ENCODE measurements at regions not wholly inside any gene's neighbourhood (a gene's known extent, or its start where the extent isn't known, plus 50 kb on each side); places are given as distances from the start of the nearest gene placed in this dataset.

DNA sequence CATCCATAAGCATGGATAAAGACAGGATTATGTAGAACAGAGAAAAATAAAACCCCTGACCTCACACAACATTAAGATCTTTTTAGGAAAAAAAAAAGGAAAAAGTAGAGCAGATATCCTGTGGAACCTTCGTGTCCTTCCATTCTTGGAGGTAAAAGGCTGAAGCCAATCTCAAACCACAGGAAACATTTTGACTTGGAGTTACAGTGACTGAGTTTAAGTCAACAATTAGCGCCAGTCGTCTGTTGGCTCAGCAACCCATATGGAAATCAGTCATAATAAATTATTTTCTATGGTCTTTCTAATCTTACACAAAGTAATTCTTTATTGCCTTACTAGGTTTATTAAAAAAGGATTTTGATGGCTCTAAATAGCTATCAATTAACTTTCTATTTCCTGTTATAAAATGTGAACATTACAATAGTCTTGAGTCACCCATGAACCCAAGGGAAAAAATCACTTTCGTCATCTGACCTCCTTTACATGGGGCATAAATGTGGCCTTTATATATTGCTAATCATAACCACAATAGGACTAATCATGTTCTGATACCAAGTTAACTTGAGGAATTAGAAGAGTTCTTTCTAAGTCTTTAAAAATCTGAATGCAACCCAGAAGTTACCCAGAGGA, 592.9 kb downstream of the TFAP2B start:
- ATAC-seq (no peak), DNase-seq (no peak)
- intact Hi-C loops (cut with DNase I) = no loop called here

DNA sequence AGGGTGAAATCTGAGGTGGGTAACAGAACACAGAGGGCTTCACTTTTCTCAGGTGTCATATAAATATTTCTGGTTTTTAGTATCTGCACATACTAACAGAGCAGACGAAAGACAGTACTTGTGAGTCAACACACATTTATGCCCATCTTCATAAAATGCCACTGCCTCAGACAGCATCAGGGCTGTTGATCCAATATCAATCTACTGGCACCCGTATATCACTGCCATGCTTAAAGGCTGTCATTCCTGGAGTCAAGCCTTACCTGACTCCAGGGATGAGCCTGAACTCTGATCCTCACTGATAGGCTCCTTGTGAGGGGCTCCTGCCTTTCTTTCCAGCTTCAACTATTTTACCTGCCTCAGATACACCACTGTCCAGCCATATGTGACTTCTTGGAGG, 595.7 kb downstream of the TFAP2B start:
- no peak for DNase-seq
- intact Hi-C loops (cut with DNase I) = no loop called here
- ATAC-seq = no peak

DNA sequence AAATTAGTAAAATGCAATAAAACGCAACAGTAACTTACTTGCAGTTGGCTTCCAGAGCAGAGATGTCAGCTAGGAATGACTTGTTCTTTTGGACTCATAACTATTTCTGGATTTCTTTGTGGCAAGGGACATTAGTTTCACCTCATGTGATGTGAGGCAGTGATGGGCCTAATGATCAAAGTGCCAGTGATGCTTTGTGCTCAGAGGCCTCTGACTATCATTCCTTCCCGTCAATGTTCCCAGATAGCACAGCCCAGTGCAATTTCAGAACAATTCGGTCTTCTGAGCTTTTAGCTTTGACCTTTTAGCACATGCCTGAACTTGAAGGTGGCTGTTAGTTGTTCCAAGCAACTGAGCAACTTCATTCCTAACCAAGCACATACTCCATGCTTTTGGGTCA, 596.8 kb downstream of the TFAP2B start:
- DNase-seq (no peak), ATAC-seq (no peak)
- intact Hi-C loops (cut with DNase I) = no loop called here

DNA sequence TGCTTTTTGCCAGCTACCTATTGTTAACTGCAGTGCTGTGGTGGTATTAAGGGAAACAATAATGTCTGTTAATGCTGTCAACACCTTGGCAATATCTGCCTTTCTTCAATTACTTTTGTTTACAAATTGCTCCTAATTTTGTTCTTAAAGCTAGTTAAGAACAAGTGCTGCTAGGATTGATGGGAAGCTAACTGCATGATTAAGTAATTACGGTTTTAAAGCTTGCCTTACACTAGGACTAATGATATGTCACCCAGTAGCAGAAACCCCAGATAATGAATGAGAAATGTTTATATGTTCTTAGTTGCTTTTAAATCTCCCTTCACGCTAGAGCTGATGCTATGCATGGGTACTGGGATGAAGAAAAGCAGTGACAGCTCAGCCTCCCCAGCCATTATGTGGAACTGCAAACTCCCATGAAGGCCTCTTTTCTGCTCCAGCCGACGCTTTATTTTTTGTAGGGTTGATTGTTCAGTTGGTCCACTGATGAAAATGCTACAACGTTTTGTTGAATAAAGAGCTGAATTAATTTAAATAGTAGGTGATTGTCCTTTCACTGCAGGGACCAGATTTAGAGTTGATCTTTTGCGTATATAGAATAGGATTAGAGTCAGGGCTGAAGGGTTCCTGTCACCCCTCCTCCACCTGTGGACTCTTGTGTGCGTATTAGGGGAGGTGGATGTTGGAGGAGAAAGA, 610.5 kb downstream of the TFAP2B start:
- no peak for ATAC-seq
- no peak for DNase-seq
- intact Hi-C loops (cut with DNase I) = no loop called here

DNA sequence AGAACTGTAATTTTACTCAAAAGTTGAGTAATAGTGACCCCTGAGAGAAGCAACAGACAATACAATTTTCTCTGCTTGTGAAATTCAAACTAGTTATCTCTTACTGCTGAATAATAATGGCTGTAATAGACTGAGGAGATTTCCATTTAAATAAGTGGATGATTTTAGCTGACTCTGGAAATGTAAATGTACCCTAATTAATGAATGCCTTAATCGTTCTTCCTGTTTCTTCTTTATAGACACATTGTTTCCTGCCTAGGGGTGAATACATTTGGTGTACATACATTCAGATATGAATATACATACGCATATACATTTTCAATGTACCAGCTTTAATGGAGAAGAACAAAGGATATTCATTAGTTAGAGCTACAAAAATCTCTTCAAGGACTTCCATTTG, 611.9 kb downstream of the TFAP2B start:
- no peak for DNase-seq
- intact Hi-C loops (cut with DNase I) = no loop called here
- ATAC-seq = no peak

DNA sequence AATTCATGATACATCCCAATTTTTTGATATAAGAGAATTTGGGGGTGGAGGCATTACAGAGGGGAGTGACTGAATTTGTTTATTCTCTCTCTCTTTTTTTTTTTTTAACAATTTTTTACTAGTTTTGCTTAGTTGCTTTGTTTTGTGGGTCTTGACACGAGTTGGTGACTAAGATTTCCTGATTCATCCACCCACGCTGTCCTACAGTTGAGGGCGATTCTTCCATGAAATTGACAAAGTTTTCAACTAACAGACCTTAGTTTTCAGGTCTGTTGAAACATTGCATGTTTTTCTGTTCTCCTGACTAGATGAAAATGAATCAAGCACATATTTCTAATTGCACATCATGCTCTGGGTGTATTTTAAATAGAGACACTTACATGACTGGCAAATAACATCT, 613.8 kb downstream of the TFAP2B start:
- DNase-seq (no peak), ATAC-seq (no peak)

DNA sequence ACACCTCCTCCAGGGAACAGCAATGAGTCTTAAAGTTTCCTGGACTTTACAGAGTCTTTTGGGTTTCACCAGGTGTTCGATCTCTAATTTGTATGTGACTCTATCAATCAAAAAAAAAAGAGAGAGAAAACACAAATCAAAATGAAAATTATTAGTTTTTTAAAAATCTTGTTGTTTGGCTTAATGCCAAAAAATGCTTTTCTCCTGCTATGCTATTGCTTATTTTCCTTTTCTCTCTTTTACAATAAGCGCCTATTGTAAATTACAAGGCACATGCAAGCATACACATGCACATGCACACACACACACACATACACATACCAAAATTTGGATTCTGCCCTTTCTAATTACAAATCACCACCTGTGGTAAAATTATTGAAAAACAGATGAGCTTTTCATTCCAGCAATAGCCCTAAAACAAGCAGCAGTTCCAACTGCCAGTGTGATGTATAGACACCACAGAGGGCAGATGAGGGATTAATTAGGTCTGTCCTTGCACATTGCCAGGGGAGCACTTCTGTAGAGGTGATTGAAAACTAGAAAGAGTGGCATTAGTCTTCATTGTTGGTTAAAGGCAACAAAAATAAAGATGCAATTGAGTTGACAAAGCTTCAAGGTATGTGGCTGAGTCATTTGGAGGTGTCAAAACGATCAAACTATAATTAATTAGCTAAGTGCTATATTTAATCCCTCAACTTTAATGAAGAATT, 631.7 kb downstream of the TFAP2B start:
- no peak for ATAC-seq
- no peak for DNase-seq
- intact Hi-C loops (cut with DNase I) = no loop called here

More for the DNA sequence above, 613.8 kb downstream of the TFAP2B start:
- intact Hi-C loops (cut with DNase I) = no loop called here

DNA sequence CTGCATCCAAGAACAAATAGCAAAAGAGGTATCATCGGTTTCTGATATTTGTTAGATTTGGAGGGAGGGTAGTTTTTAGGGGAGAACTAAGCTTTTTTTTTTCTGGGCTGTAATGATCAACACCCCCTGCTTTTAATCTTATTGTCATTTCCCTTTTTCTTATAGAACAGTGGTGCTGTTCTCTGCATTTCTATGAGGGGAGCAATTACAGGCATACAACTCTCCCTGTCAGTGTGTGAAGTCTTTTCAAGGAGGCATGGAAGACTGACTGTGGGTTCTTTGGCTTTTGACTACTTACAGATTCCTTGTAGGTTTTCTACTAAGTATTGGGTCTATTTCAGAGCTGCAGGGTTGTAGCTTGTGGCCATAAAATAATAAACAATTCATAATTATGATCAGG, 632.3 kb downstream of the TFAP2B start:
- DNase-seq = no peak
- intact Hi-C loops (cut with DNase I) = no loop called here
- ATAC-seq = no peak

DNA sequence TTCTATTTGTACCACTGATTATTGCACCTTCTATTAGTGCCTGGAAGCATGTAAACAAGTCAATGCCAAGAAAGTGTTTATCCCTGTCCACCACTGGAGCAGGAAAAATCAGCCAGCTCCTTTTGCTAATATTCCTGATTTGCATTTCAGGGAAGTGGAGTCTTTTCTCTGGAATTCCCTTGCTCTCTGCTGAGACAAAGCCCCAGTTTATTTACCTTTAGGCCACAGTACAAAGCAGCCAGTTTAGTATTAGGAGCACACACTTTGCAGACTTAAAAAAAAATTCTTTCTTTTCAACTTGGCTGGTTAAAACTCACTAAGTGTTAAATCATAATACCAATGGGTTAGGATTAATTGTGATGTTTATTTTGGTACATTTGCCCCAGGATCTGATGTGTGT, 631.1 kb downstream of the PKHD1 start:
- no peak for DNase-seq
- no peak for ATAC-seq
- intact Hi-C loops (cut with DNase I) = no loop called here

DNA sequence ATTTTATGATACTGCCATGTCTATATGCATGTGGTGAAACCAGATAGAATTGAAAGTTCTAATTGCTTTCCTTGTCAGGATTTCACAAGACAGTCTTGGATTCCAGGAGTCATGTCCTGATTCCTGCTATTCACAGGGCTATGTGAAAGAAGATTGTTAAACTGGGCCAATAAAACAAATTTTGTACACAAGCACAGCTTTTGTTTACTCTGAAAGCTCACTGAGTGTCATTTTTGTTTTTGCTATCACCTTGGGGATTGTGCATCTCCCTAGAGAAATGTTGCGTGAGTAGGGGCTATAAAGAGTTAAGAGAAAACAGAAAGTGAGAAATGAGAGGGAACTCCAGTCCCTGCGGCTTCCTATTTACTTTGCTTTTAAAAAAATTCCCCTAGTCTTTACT, 627.5 kb downstream of the PKHD1 start:
- DNase-seq = no peak
- ATAC-seq = no peak
- intact Hi-C loops (cut with DNase I) = no loop called here

DNA sequence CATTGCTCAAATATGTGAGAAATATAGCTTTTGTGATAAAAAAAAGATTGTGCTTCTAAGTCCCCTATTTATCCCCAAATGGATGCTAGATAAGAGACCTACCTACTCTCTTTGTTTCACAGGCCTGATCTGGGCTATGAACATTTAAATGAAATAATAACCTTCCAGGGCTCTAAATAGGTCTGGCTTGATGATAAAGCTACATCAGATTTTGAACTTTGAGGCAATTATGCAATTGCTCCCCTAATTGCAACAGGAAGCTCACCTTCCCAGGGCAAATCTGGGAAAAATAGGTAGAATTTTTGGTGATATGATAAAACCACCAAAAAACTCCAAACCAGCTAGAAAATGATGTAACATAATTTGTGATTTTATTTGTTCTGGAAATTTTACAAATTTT, 624.5 kb downstream of the PKHD1 start:
- no peak for DNase-seq
- intact Hi-C loops (cut with DNase I) = no loop called here
- no peak for ATAC-seq

DNA sequence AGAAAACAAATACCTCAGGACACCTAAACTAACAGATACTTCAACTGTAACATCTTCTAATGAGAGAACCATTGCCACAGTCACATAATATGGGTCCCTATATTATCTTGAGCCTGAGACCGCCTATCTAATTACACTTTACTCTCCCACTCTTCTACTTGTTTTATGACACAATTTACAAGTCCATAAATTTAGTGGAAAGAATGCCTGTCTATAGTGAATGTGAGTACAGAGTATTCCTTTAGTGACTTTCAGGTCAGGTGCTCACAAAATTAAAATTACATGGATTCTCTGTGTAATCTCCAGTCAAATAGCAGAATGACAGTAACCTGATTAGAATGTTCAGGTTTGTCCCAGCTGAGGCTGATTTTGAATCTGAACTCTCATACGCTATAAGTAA, 624.1 kb downstream of the PKHD1 start:
- intact Hi-C loops (cut with DNase I) = no loop called here
- no peak for DNase-seq
- no peak for ATAC-seq

DNA sequence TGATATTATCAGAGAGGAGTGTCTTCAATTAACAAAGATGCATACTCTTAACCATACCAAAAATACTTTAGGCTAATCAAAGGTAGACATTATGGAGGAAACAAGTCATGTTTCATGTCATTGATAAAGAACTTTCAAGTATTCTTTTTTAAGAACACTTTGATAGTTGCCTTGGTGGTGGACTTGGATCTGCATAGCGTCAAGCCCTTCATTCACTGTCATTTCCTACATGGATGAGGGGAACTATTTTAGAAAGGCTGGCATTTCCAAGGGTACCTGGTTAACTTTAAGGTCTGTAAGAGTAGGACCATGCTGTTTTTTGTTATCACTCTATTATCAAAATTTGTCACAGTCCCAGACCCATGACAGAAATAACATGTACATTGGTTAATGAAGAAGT, 622.5 kb downstream of the PKHD1 start:
- ATAC-seq (no peak), DNase-seq (no peak)
- intact Hi-C loops (cut with DNase I) = no loop called here

DNA sequence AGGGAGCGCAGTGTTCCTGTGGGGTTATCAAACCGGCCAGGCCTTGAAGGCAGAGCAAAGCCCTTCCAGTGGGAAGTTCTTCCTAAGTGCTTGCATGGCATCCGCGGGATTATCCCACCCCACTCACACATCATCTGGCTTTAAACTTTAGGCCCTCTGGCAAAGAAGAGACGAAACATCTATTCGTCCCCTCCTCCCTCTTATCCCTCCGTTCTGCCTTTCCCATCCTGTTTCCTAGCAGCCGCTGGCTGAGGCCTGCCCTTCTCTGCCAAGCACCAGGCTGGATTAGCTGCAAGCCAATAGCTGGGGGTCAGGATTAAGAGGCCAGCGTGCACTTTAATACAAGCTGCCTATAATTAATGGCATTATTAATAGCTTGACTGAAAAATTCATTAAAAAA, 621.0 kb downstream of the PKHD1 start:
- DNase-seq (no peak), ATAC-seq (no peak)
- intact Hi-C loops (cut with DNase I) = no loop called here

DNA sequence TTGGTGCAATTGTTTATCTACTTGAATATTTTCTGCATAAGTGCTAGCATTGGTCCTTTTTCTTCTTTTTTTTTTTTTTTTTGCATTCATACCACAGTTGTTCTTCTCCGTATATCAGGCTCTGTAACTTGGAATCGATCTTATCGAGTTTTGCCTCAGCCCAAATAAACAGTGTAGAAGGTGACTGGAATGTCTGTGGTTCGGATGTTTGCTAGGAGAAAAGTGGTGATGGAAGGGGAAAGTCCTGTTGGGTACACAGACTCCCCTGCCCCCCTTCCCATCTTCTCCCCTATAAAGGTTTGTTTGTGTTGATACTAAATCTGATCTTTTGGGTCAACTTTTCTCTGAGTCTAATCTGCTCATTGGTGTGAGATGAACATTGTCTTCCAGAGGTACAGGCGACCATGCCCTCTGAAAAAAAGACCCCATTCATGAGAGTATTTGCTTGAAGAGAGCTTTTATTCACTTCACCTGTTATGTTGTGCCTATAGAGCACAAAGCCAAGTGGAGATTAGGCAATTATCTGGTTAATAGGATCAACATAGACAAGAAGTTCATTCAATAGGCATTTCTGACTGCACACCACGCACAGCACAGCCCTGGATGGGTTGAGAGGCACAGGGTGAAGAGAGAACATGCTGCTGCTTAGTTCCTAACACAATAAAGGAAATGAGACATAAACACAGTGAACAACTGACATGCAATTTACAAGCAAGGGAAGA, 620.0 kb downstream of the PKHD1 start:
- ATAC-seq = no peak
- intact Hi-C loops (cut with DNase I) = no loop called here

DNA sequence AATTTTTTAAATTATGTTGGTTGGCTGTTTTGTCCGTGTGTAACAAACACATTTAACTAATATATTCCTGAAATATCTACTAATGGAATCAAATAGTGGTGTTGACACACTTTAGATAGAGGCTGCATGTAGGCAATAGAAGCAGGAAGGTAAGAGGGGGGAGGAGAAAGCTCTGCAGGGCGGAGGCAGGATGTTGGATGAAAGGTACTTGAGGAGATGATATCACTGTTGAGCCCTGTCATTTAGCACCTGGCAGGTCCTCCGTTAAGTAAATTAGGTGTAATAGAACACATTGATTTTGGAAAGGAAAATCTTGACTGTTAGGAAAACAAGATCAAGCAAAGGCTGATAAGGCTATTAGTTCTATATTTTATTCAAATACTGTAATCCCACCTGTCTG, 618.7 kb downstream of the PKHD1 start:
- DNase-seq (no peak), ATAC-seq (no peak)
- intact Hi-C loops (cut with DNase I) = no loop called here

More for the DNA sequence above, 620.0 kb downstream of the PKHD1 start:
- DNase-seq = no peak

DNA sequence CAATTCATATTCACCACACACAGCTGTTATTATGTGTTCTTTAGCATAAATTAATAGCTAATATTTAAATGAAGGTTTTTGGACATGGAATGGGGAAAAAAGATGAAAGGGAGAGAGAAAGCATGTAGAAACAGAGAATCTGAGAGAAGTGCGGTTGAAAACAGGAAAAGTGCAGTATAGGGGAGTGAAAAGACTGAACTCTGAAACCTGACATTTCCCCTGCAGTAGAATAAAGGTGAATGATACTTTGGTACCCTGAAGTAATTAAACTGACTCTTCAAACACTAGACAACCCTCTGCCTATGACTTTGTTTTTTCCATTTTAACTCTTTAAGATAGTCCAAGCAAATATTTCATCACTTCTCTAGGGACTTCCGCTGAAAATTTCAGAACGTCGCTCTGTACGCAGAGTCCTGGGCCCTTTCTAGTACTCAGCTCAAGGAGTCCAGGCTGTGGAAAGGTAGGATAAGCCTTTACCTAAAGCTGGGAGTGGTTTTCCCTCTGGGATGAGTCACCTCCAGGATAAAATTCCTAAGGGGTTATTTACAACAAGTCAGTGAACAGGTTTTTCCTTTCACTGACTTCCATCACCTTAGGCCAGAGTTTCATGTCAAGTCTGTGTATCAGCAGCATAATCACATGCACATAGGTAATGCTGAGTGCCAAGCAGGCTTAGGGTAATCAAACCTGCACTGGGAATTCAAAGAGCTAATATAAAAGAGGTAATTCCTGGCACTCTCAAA, 614.5 kb downstream of the PKHD1 start:
- intact Hi-C loops (cut with DNase I) = no loop called here
- DNase-seq = no peak
- ATAC-seq = no peak

DNA sequence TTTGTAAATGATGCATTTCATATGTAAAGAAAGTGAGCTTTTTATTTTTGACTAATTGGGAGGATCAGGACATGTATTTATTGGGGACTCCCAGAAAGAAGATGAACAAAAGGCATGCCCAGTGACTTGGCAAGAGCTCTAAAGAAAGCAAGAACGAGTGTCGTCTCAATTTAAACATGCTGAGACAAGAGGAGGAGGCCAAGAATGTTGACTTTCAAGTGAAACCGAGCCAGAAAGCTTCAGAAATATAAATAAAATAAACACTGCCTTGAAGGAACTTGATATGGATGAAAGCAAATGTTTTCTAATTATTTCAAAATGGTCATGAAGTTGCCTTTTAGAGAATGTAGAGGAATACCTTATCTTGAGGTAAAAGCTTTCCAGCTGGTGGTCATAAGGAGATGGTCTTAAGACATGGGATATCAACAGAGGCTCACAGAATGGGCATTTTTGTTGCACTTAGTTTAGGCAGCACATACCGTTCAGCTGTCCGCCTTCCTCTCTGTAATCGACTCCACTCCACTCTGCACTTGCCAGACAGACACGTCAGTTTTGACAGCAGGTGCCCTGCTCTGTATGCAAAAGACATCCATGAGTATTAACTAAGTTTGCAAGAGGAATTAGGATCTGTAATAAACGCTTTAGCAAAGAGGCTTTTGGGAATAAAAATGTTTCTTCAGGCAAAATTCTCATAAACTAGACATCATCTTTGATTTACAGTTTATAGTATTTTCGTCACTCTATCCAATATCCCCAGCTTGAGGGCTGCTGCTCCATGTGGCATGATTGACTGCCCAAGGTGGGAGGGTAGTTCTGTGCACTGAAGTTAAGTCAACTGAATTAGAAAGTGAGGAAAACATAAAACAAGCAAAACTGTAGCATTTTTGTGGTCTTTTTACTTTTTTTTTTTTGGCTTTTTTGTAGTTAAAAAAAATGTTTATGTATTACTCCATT, 613.1 kb downstream of the PKHD1 start:
- intact Hi-C loops (cut with DNase I) = no loop called here
- no peak for ATAC-seq
- no peak for DNase-seq
